Choroid plexus epithelial cell (primary cell): ENCODE measurements at regions not wholly inside any gene's neighbourhood (a gene's known extent, or its start where the extent isn't known, plus 50 kb on each side); places are given as distances from the start of the nearest gene placed in this dataset.
"Not testable (repeated sequence)": the region's sequence is repeated elsewhere in the genome, so short reads cannot be mapped to it uniquely, and the experiment has no call there.

Experiments
- DNase-seq: peaks from one replicate; pipeline ENCODE4 v3.0.0-alpha.2; 2010; ENCODE audit warnings: low read depth
- H3K4me3 ChIP-seq: 2 replicates; pipeline ENCODE4 v1.5.1; 2011; ENCODE audit warnings: low read depth, mild to moderate bottlenecking, control low read depth, low read length, moderate library complexity
- CTCF ChIP-seq: conservative IDR thresholded peaks from 2 replicates; pipeline ENCODE4 v1.5.1; 2011; ENCODE audit warnings: low read depth, mild to moderate bottlenecking, control low read depth, inconsistent platforms, low read length, moderate library complexity

- no peak for DNase-seq
- TF ChIP-seq CTCF = no peak
- no peak overlapping the region for H3K4me3 ChIP-seq
These were observed 70.7 kb upstream of the MED13 start for GRCh38 chr17:62135742-62136141.

- H3K4me3 ChIP-seq, DNase-seq: not testable (repeated sequence)
These were observed 70.0 kb upstream of the MED13 start for GRCh38 chr17:62135096-62135495.

- no peak overlapping the region for H3K4me3 ChIP-seq
- TF ChIP-seq CTCF = no peak
- peak; percentile 25 for DNase-seq
These were observed 69.3 kb upstream of the MED13 start for GRCh38 chr17:62134397-62134796.

GRCh38 chr17:62131271-62131670 is 66.2 kb upstream of the MED13 start:
- H3K4me3 ChIP-seq, DNase-seq: not testable (repeated sequence)

GRCh38 chr17:62130739-62131138 is 65.7 kb upstream of the MED13 start:
- no peak for TF ChIP-seq CTCF
- no peak for DNase-seq
- H3K4me3 ChIP-seq = no peak overlapping the region

- no peak overlapping the region for H3K4me3 ChIP-seq
- DNase-seq = no peak
- TF ChIP-seq CTCF = no peak
These were observed 61.2 kb upstream of the MED13 start for GRCh38 chr17:62126292-62126691.

GRCh38 chr17:62125307-62125706 is 60.2 kb upstream of the MED13 start:
- TF ChIP-seq CTCF = no peak
- H3K4me3 ChIP-seq = no peak overlapping the region
- DNase-seq = no peak

- TF ChIP-seq CTCF = no peak
- no peak overlapping the region for H3K4me3 ChIP-seq
- no peak for DNase-seq
These were observed 56.1 kb upstream of the MED13 start for GRCh38 chr17:62121025-62121730.
